Suprapubic skin (tissue), 3 donors: ENCODE measurements at regions not wholly inside any gene's neighbourhood (a gene's known extent, or its start where the extent isn't known, plus 50 kb on each side); places are given as distances from the start of the nearest gene placed in this dataset.

Source experiments
- EP300 ChIP-seq: sonication (generic); formaldehyde crosslinking; IDR thresholded peaks from one replicate; pipeline ENCODE4 v1.6.1; 2017; ENCODE audit warnings: antibody characterized with exemption
- POLR2A ChIP-seq, 2 donors: fragments of 450-650 bp; IDR thresholded peaks; one replicate each; pipeline ENCODE4 v1.6.1; 2017; ENCODE audit warnings: antibody characterized with exemption in 2 of 2, mild to moderate bottlenecking in 2 of 2, moderate library complexity in 2 of 2
- TF ChIP-seq, protein P1 (sequence below), 2 donors: fragments of 200-600 bp in 1 of 2; fragments of 450-650 bp in 1 of 2; sonication (generic) in 1 of 2; IDR thresholded peaks; one replicate each; pipeline ENCODE4 v1.5.1; 2016 to 2019; ENCODE audit warnings: antibody characterized with exemption in 2 of 2, mild to moderate bottlenecking in 1 of 2, moderate library complexity in 1 of 2

DNA sequence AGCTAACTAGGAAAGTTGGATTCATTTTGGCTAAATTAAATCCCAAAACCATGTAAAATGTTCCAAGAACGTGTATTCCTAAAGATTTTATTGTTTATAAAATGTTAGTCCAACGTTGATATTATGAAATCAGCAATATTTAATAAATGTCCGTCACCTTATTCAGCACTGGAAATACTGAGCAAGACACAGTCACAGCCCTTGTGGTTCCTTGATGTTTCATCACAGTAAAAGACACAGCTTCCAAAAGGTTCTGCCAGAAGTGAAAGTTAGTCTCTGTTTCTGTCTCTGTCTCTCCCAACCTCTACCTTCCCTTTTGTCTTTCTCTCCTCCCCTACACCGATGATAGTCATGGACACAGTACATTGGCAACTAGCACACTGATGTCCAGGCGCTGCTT is 82.2 kb upstream of the BOC start:
- TF ChIP-seq, protein P1, sequence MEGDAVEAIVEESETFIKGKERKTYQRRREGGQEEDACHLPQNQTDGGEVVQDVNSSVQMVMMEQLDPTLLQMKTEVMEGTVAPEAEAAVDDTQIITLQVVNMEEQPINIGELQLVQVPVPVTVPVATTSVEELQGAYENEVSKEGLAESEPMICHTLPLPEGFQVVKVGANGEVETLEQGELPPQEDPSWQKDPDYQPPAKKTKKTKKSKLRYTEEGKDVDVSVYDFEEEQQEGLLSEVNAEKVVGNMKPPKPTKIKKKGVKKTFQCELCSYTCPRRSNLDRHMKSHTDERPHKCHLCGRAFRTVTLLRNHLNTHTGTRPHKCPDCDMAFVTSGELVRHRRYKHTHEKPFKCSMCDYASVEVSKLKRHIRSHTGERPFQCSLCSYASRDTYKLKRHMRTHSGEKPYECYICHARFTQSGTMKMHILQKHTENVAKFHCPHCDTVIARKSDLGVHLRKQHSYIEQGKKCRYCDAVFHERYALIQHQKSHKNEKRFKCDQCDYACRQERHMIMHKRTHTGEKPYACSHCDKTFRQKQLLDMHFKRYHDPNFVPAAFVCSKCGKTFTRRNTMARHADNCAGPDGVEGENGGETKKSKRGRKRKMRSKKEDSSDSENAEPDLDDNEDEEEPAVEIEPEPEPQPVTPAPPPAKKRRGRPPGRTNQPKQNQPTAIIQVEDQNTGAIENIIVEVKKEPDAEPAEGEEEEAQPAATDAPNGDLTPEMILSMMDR (IDR thresholded peaks at IDR 0.05) = no peak
- TF ChIP-seq POLR2A (IDR thresholded peaks at IDR 0.05) (no peak), EP300 (no peak)
